ENCODE measurements at regions not wholly inside any gene's neighbourhood (a gene's known extent, or its start where the extent isn't known, plus 50 kb on each side); places are given as distances from the start of the nearest gene placed in this dataset.

- no peak for DNase-seq (ENCODE audit: low read depth)
Measured at GRCh38 chr11:121688860-121689614, 236.3 kb upstream of the SORL1-AS1 start.

- peak; percentile 66 for DNase-seq (ENCODE audit: low read depth)
Measured at GRCh38 chr11:121688055-121688491, 235.3 kb upstream of the SORL1-AS1 start.

DNA sequence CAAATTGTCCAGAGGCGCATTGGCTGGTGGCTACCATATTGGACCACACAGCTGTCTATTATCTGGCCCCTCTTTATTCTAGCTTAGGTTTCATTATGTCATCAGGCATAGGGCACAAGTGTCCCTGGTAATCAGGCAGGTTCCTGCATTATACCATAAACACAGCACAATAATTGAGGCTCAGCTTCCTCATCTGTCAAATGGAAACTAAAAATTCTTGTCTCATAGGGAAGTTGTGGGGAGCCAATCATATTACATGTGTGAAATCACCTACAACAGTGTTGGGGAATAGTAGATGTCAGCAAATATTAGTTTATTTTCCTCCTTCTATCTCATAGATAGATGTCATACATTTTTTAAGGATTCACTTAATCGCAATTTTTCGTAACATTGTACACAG is 231.0 kb upstream of the SORL1-AS1 start:
- no peak for DNase-seq (ENCODE audit: low read depth)
